ENCODE measurements at regions not wholly inside any gene's neighbourhood (a gene's known extent, or its start where the extent isn't known, plus 50 kb on each side); places are given as distances from the start of the nearest gene placed in this dataset.

GRCh38 chr2:221752781-221753180 lies 180.7 kb upstream of the EPHA4 start:
- ChIA-PET CTCF (no interaction called here), POLR2A (ENCODE audit: low non-redundant PET) (no interaction called here)
- intact Hi-C loops (cut with micrococcal nuclease; ENCODE audit: unreplicated experiment) = no loop called here
- DNase-seq (ENCODE audit: low spot score) = no peak
- Histone ChIP-seq H3K27me3 (replicated peaks; ENCODE audit: insufficient read depth, low read depth, low read length, poor library complexity) (no peaks in the 10 kb centered on the region), H3K27ac (ENCODE audit: low read depth, low read length, poor library complexity, severe bottlenecking) (no peak overlapping the region), H3K4me3 (ENCODE audit: low read depth, low read length, poor library complexity, severe bottlenecking) (no peak overlapping the region), H3K36me3 (ENCODE audit: insufficient read depth, low read length, poor library complexity, severe bottlenecking) (no peaks in the 10 kb centered on the region), H3K9me3 (ENCODE audit: low read depth, low read length, poor library complexity, severe bottlenecking) (no peaks in the 10 kb centered on the region), H3K4me1 (ENCODE audit: insufficient read depth, low read length, poor library complexity, severe bottlenecking) (no peaks in the 10 kb centered on the region)
- TF ChIP-seq EZH2 (IDR thresholded peaks at IDR 0.05; ENCODE audit: borderline replicate concordance, low read depth, low read length, poor library complexity, severe bottlenecking) = no peak
- no peak for TF ChIP-seq CTCF (conservative IDR thresholded peaks at IDR 0.05; ENCODE audit: low read depth, low read length)
- BruUV-seq (replicated peaks) = no TSS peak

- ChIA-PET CTCF (no interaction called here), POLR2A (ENCODE audit: low non-redundant PET) (no interaction called here)
- no peak for DNase-seq (ENCODE audit: low spot score)
- Histone ChIP-seq H3K4me3 (ENCODE audit: low read depth, low read length, poor library complexity, severe bottlenecking) (no peak overlapping the region), H3K4me1 (ENCODE audit: insufficient read depth, low read length, poor library complexity, severe bottlenecking) (no peaks in the 10 kb centered on the region), H3K36me3 (ENCODE audit: insufficient read depth, low read length, poor library complexity, severe bottlenecking) (no peaks in the 10 kb centered on the region), H3K9me3 (ENCODE audit: low read depth, low read length, poor library complexity, severe bottlenecking) (no peaks in the 10 kb centered on the region), H3K27ac (ENCODE audit: low read depth, low read length, poor library complexity, severe bottlenecking) (no peak overlapping the region), H3K27me3 (replicated peaks; ENCODE audit: insufficient read depth, low read depth, low read length, poor library complexity) (no peaks in the 10 kb centered on the region)
- intact Hi-C loops (cut with micrococcal nuclease; ENCODE audit: unreplicated experiment) = no loop called here
- TF ChIP-seq EZH2 (IDR thresholded peaks at IDR 0.05; ENCODE audit: borderline replicate concordance, low read depth, low read length, poor library complexity, severe bottlenecking) = no peak
- TF ChIP-seq CTCF (conservative IDR thresholded peaks at IDR 0.05; ENCODE audit: low read depth, low read length) = no peak
- no TSS peak for BruUV-seq (replicated peaks)
These were observed 178.2 kb upstream of the EPHA4 start for GRCh38 chr2:221750316-221750715.

GRCh38 chr2:221747289-221747972 lies 175.3 kb upstream of the EPHA4 start:
- Histone ChIP-seq H3K27ac (ENCODE audit: low read depth, low read length, poor library complexity, severe bottlenecking) (no peak overlapping the region), H3K9me3 (ENCODE audit: low read depth, low read length, poor library complexity, severe bottlenecking) (no peaks in the 10 kb centered on the region), H3K36me3 (ENCODE audit: insufficient read depth, low read length, poor library complexity, severe bottlenecking) (no peaks in the 10 kb centered on the region), H3K4me3 (ENCODE audit: low read depth, low read length, poor library complexity, severe bottlenecking) (no peak overlapping the region), H3K27me3 (replicated peaks; ENCODE audit: insufficient read depth, low read depth, low read length, poor library complexity) (no peaks in the 10 kb centered on the region), H3K4me1 (ENCODE audit: insufficient read depth, low read length, poor library complexity, severe bottlenecking) (no peaks in the 10 kb centered on the region)
- BruUV-seq (replicated peaks) = no TSS peak
- intact Hi-C loops (cut with micrococcal nuclease; ENCODE audit: unreplicated experiment) = no loop called here
- POLR2A ChIA-PET (ENCODE audit: low non-redundant PET) = no interaction called here
- CTCF ChIA-PET = no interaction called here
- TF ChIP-seq EZH2 (IDR thresholded peaks at IDR 0.05; ENCODE audit: borderline replicate concordance, low read depth, low read length, poor library complexity, severe bottlenecking) (no peak), CTCF (conservative IDR thresholded peaks at IDR 0.05; ENCODE audit: low read depth, low read length) (no peak)
- no peak for DNase-seq (ENCODE audit: low spot score)
